ACC112 (cell line): ENCODE measurements at regions not wholly inside any gene's neighbourhood (a gene's known extent, or its start where the extent isn't known, plus 50 kb on each side); places are given as distances from the start of the nearest gene placed in this dataset.

Source experiments
- H2AFZ ChIP-seq: fragments of 200-600 bp; sonication (generic); one replicate; pipeline ENCODE4 v1.6.0; 2017; ENCODE audit warnings: antibody characterized with exemption, low read length; ENCODE audit not compliant: unreplicated experiment
- H3K27ac ChIP-seq: fragments of 200-600 bp; sonication (generic); 2 replicates; pipeline ENCODE4 v1.5.1; 2014; ENCODE audit warnings: low read depth, mild to moderate bottlenecking, antibody characterized with exemption, low read length, moderate library complexity
- H3K27me3 ChIP-seq: fragments of 200-600 bp; sonication (generic); 2 replicates; pipeline ENCODE4 v1.6.1; 2014; ENCODE audit warnings: mild to moderate bottlenecking, antibody characterized with exemption, low read length, moderate library complexity, mixed read lengths; ENCODE audit not compliant: insufficient read depth
- H3K36me3 ChIP-seq: fragments of 200-600 bp; sonication (generic); 2 replicates; pipeline ENCODE4 v1.6.1; 2016; ENCODE audit warnings: mild to moderate bottlenecking, antibody characterized with exemption, low read length, moderate library complexity, mixed read lengths; ENCODE audit not compliant: insufficient read depth
- H3K4me1 ChIP-seq: fragments of 200-600 bp; sonication (generic); one replicate; pipeline ENCODE4 v1.6.1; 2016; ENCODE audit warnings: low read length, mixed read lengths; ENCODE audit not compliant: insufficient read depth, unreplicated experiment, control insufficient read depth
- H3K4me3 ChIP-seq: fragments of 200-600 bp; sonication (generic); 2 replicates; pipeline ENCODE4 v1.5.1; 2014; ENCODE audit warnings: mild to moderate bottlenecking, low read depth, low read length
- H3K79me2 ChIP-seq: fragments of 200-600 bp; sonication (generic); one replicate; pipeline ENCODE4 v1.6.0; 2016; ENCODE audit warnings: low read length; ENCODE audit not compliant: control insufficient read depth, unreplicated experiment, insufficient read depth

DNA sequence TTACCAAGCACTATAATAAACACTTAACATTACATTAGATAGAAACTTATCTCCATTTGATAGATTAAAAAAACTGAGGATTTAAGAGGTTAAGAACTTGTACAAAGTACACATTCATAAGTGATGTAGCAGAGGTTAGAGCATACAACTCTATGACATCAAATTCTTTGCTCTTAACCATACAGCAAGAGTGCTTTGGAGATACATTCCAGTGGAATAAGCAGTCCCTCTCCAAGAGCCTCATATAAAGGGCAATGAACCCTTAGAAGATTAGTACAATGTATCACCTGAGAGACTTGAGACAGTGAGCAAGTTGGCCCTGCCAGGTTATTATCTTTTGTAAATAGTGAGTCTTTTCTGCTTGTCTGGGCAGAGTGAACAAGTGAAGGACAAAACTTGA lies 600.4 kb upstream of the CT83 start:
- Histone ChIP-seq H3K27me3 (no peaks in the 10 kb centered on the region), H3K4me1 (no peaks in the 10 kb centered on the region), H2AFZ (no peak overlapping the region), H3K36me3 (no peaks in the 10 kb centered on the region), H3K4me3 (no peak overlapping the region), H3K27ac (no peak overlapping the region), H3K79me2 (no peaks in the 10 kb centered on the region)

DNA sequence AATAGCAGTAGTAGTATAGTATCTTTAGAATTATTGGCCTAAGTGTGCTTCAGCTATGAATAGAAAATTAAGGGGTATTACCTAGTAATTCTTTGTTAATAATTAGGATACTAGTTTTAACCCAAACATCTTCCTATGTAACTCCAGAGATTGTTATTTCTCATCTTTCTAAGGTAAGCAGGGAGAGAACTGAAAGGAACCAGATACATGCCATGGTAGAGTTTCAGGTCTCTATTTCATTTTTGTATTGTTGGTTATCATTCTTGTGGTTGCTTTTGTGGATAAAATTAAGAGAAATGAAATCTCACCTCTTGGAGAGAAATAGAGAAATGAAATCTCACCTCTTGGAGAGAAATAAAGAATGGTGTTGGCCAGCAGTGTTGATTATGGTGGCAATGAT lies 597.1 kb upstream of the CT83 start:
- Histone ChIP-seq H3K27ac (no peak overlapping the region), H2AFZ (no peak overlapping the region), H3K4me3 (no peak overlapping the region), H3K4me1 (no peaks in the 10 kb centered on the region), H3K27me3 (no peaks in the 10 kb centered on the region), H3K36me3 (no peaks in the 10 kb centered on the region), H3K79me2 (no peaks in the 10 kb centered on the region)

DNA sequence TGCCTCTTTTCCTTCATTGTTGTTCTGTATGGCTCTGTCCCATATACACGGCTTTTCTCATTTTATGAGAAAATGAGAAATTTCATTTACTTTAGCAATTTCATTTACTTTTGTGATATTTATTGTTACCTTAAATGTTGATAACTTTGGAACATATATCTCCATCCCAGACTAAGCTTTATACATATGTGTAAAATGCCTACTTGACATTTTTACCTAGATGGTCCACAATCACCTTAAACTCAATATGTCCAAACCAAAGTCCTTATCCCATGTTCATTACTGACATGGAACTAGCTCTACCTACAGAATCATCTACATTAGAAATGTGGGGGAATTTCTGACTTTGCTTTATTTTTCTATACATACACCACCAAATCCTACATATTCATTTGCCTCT lies 590.5 kb upstream of the CT83 start:
- Histone ChIP-seq H3K79me2 (no peaks in the 10 kb centered on the region), H3K27me3 (no peaks in the 10 kb centered on the region), H2AFZ (no peak overlapping the region), H3K36me3 (no peaks in the 10 kb centered on the region), H3K27ac (no peak overlapping the region), H3K4me1 (no peaks in the 10 kb centered on the region), H3K4me3 (no peak overlapping the region)

- Histone ChIP-seq H3K79me2 (no peaks in the 10 kb centered on the region), H3K4me3 (no peak overlapping the region), H3K27ac (no peak overlapping the region), H3K4me1 (no peaks in the 10 kb centered on the region), H3K36me3 (no peaks in the 10 kb centered on the region), H2AFZ (no peak overlapping the region), H3K27me3 (no peaks in the 10 kb centered on the region)
Observed at GRCh38 chrX:117038918-117039440, 576.2 kb upstream of the CT83 start.

DNA sequence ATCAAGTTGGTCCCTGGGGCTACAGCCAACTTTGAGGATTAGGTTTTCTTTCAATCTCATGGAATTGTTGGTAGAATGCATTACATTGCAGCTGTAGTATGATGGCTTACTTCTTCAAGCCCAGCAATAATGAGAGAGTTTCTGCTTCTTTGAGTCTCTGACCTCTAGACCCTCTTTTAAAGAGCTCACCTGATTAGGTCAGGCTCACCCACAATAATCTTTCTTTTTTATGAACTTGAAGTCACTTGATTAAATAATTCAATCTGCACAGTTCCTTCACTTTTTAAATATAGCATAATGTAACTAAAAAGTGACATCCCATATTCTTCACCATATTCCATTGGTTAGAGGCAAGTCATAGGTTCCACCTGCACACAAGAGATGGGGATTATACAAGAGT lies 547.5 kb upstream of the CT83 start:
- no peaks in the 10 kb centered on the region for H3K79me2 ChIP-seq
- no peak overlapping the region for H3K27ac ChIP-seq
- H3K27me3 ChIP-seq, result no peaks in the 10 kb centered on the region
- H3K36me3 ChIP-seq, result no peaks in the 10 kb centered on the region
- no peak overlapping the region for H2AFZ ChIP-seq
- H3K4me1 ChIP-seq, result no peaks in the 10 kb centered on the region
- no peak overlapping the region for H3K4me3 ChIP-seq

DNA sequence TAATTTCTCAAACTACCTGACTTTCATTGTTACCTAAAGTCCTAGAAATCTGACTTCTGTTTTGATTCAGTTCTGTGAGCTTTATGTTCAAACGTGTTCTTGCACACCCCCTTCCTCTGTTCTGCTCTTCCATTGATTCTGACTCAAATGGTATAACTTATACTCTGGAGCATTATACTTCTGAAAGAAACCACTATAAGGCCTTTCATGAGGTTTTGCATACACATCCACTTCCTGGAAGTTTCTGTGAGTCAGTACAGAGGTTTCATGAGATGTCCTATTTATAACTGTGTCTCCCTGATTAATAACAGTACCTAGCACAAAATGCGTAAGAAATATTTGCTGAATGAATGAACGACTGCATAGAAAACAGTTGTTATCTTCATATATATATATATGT lies 540.2 kb upstream of the CT83 start:
- no peak overlapping the region for H3K27ac ChIP-seq
- H3K4me3 ChIP-seq, result no peak overlapping the region
- H3K36me3 ChIP-seq, result no peaks in the 10 kb centered on the region
- no peaks in the 10 kb centered on the region for H3K27me3 ChIP-seq
- H2AFZ ChIP-seq, result no peak overlapping the region
- no peaks in the 10 kb centered on the region for H3K79me2 ChIP-seq
- no peaks in the 10 kb centered on the region for H3K4me1 ChIP-seq

GRCh38 chrX:116975517-116975916 lies 512.7 kb upstream of the CT83 start:
- H3K27me3 ChIP-seq, result no peaks in the 10 kb centered on the region
- no peaks in the 10 kb centered on the region for H3K36me3 ChIP-seq
- H2AFZ ChIP-seq, result no peak overlapping the region
- no peaks in the 10 kb centered on the region for H3K79me2 ChIP-seq
- H3K27ac ChIP-seq, result no peak overlapping the region
- no peak overlapping the region for H3K4me3 ChIP-seq
- H3K4me1 ChIP-seq, result no peaks in the 10 kb centered on the region

GRCh38 chrX:116972362-116972761 lies 509.6 kb upstream of the CT83 start:
- H2AFZ ChIP-seq, result no peak overlapping the region

GRCh38 chrX:116961872-116962582 lies 499.3 kb upstream of the CT83 start:
- H3K4me3 ChIP-seq, result no peak overlapping the region
- no peaks in the 10 kb centered on the region for H3K79me2 ChIP-seq
- H3K27ac ChIP-seq, result no peak overlapping the region
- no peaks in the 10 kb centered on the region for H3K4me1 ChIP-seq
- no peak overlapping the region for H2AFZ ChIP-seq
- no peaks in the 10 kb centered on the region for H3K36me3 ChIP-seq
- H3K27me3 ChIP-seq, result no peaks in the 10 kb centered on the region

More at GRCh38 chrX:116972362-116972761, 509.6 kb upstream of the CT83 start:
- no peaks in the 10 kb centered on the region for H3K4me1 ChIP-seq
- H3K79me2 ChIP-seq, result no peaks in the 10 kb centered on the region
- H3K4me3 ChIP-seq, result no peak overlapping the region
- H3K27me3 ChIP-seq, result no peaks in the 10 kb centered on the region
- no peaks in the 10 kb centered on the region for H3K36me3 ChIP-seq
- no peak overlapping the region for H3K27ac ChIP-seq

DNA sequence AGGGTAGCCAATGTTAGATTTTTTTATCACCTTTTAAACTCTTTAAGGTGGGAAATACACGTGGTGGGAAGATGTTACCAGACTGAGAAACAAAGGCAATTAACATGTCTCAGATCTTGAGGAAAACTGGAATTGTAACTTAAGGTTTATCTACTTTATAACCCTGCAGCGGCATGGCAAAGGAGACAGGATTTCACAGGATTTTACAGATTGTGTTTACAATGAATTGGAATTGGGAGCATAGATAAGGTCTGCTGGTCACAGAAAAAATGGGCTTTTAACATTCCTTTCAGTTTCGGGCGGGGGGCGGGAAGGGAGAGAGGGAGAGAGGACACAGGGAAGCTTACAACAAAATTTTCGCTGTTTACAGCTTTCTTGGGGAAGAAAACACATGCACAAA lies 467.5 kb upstream of the CT83 start:
- H3K4me3 ChIP-seq, result no peak overlapping the region
- H3K27ac ChIP-seq, result no peak overlapping the region
- no peaks in the 10 kb centered on the region for H3K4me1 ChIP-seq
- no peaks in the 10 kb centered on the region for H3K79me2 ChIP-seq
- no peaks in the 10 kb centered on the region for H3K27me3 ChIP-seq
- H3K36me3 ChIP-seq, result no peaks in the 10 kb centered on the region
- no peak overlapping the region for H2AFZ ChIP-seq

GRCh38 chrX:116897526-116897925 lies 434.8 kb upstream of the CT83 start:
- H2AFZ ChIP-seq, result no peak overlapping the region

More at GRCh38 chrX:116897526-116897925, 434.8 kb upstream of the CT83 start:
- Histone ChIP-seq H3K4me3 (no peak overlapping the region), H3K4me1 (no peaks in the 10 kb centered on the region), H3K79me2 (no peaks in the 10 kb centered on the region), H3K27ac (no peak overlapping the region), H3K36me3 (no peaks in the 10 kb centered on the region), H3K27me3 (no peaks in the 10 kb centered on the region)
